ENCODE measurements at regions not wholly inside any gene's neighbourhood (a gene's known extent, or its start where the extent isn't known, plus 50 kb on each side); places are given as distances from the start of the nearest gene placed in this dataset.

DNA sequence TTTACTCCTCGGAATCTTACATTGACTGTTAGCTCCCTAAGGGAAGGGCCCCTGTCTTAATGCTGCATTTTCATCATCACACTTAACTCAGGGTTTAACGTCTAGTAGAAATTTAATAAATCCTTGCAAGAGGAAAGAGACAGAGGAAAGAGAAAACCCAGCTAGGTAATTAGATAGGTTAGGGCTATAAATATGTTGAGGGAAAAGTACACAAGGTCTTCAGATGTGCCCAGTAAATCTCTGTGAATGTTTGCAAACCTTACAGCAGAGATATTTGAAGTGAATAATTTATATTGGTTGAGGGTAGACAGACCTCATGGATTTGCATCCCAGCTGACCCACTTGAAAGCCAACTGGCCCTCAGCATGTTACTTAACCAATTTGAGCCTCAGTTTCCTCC lies 315.5 kb upstream of the NPVF start:
- H3K27ac Mint-ChIP-seq = no peak overlapping the region
- no peak for DNase-seq (ENCODE audit: low spot score in 2 of 2, unreplicated experiment in 2 of 2)
- no peaks in the 10 kb centered on the region for H3K36me3 Mint-ChIP-seq
- H3K4me3 Mint-ChIP-seq = no peak overlapping the region
- peaks cover 16% of the 10 kb centered on the region for H3K27me3 Mint-ChIP-seq (ENCODE audit: low read depth)
- TF ChIP-seq, protein P1, sequence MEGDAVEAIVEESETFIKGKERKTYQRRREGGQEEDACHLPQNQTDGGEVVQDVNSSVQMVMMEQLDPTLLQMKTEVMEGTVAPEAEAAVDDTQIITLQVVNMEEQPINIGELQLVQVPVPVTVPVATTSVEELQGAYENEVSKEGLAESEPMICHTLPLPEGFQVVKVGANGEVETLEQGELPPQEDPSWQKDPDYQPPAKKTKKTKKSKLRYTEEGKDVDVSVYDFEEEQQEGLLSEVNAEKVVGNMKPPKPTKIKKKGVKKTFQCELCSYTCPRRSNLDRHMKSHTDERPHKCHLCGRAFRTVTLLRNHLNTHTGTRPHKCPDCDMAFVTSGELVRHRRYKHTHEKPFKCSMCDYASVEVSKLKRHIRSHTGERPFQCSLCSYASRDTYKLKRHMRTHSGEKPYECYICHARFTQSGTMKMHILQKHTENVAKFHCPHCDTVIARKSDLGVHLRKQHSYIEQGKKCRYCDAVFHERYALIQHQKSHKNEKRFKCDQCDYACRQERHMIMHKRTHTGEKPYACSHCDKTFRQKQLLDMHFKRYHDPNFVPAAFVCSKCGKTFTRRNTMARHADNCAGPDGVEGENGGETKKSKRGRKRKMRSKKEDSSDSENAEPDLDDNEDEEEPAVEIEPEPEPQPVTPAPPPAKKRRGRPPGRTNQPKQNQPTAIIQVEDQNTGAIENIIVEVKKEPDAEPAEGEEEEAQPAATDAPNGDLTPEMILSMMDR (IDR thresholded peaks at IDR 0.05; ENCODE audit: unreplicated experiment) = no peak
- H3K9me3 Mint-ChIP-seq = no peaks in the 10 kb centered on the region
- peaks cover 59% of the 10 kb centered on the region for H3K4me1 Mint-ChIP-seq

DNA sequence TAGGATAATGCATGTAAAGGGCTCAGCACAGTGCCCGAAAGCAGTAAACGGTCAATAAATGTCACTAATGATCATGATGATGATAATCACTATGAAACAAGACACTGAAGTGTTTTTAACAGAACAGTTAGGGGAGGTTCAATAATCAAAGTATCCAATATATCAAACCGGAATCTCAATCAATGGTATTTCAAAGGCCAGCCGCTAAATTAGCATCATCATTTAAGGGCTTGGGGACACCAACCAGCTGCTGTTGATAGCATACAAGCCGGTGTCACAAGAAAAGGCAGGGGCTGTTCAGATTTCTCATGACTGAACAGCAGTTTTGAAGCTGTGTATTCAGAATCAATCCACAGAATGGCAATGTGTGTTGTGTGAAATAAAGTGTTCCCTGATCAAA lies 316.0 kb upstream of the NPVF start:
- TF ChIP-seq, protein P1 (IDR thresholded peaks at IDR 0.05; ENCODE audit: unreplicated experiment) = no peak
- Mint-ChIP-seq H3K27me3 (ENCODE audit: low read depth) (peaks cover 14% of the 10 kb centered on the region), H3K4me3 (no peak overlapping the region), H3K4me1 (peaks cover 63% of the 10 kb centered on the region), H3K9me3 (no peaks in the 10 kb centered on the region), H3K27ac (no peak overlapping the region), H3K36me3 (no peaks in the 10 kb centered on the region)
- no peak for DNase-seq (ENCODE audit: low spot score in 2 of 2, unreplicated experiment in 2 of 2)

DNA sequence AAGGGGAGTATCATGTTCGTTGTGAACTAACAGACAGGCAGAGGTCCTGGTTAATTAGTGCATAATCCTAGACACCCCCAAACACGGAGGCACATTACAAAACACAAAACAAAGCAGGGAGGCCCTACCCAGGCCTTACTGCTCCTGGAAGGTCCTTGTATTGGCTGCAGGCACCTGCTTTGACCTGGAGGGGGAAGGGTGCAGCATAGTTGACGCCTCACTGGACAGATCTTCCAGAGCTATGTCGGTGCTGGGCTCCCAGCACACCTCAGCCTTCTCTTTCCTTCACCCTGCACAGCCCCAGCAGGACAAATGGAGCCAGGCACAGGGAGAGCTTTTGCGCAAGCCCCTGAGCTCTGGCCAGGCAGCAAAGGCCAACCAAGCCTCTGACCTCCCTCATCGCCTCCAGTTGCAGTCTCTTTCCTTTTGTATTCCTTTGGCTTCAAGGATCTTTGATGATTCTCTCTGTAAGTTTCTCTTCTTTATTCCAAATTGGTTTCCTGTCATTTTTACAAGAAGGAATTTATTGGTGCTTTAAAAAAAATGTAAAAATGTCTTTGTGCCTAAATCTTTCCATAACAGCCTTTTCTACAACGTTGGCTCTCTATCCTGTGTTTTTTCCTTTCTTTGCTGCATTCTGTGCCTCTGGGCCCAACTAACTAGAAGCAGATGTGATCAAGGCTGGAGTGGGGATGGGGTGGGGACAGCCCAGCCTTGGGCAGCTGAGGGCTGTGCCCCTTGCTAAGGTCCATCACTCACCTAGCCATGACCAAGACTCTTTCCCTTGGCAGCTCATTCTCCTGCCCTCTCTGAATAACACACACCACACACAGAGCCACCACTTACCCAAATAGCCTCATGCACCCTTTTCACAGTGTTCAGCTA lies 317.1 kb upstream of the NPVF start:
- Mint-ChIP-seq H3K4me3 (no peak overlapping the region), H3K9me3 (no peaks in the 10 kb centered on the region), H3K27me3 (ENCODE audit: low read depth) (peaks cover 14% of the 10 kb centered on the region), H3K4me1 (peaks cover 73% of the 10 kb centered on the region), H3K27ac (no peak overlapping the region), H3K36me3 (no peaks in the 10 kb centered on the region)
- TF ChIP-seq, protein P1 (IDR thresholded peaks at IDR 0.05; ENCODE audit: unreplicated experiment) = no peak
- DNase-seq (ENCODE audit: low spot score in 2 of 2, unreplicated experiment in 2 of 2) = no peak

DNA sequence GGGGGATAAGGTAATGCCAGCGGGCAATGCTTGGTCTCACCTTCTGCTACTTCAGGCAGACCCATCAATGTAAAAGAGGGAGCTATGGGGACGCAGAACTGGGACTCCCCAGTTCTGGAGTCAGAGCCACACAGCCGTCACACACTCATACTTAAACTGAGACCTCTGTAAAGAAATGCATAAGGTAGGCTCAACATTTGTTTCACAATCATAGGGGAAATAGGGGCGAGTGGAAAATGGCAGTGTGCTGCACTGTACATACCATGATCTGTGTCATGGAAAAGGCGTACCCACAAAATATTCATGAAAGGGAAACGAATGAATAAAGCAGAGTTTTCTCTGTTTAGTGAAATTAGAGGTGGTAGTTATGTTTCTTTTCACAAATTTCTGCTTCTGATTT lies 318.0 kb upstream of the NPVF start:
- Mint-ChIP-seq H3K9me3 (no peaks in the 10 kb centered on the region), H3K36me3 (no peaks in the 10 kb centered on the region), H3K27ac (no peak overlapping the region), H3K27me3 (ENCODE audit: low read depth) (peaks cover 11% of the 10 kb centered on the region), H3K4me3 (no peak overlapping the region), H3K4me1 (peaks cover 73% of the 10 kb centered on the region)
- TF ChIP-seq, protein P1 (IDR thresholded peaks at IDR 0.05; ENCODE audit: unreplicated experiment) = no peak
- no peak for DNase-seq (ENCODE audit: low spot score in 2 of 2, unreplicated experiment in 2 of 2)

DNA sequence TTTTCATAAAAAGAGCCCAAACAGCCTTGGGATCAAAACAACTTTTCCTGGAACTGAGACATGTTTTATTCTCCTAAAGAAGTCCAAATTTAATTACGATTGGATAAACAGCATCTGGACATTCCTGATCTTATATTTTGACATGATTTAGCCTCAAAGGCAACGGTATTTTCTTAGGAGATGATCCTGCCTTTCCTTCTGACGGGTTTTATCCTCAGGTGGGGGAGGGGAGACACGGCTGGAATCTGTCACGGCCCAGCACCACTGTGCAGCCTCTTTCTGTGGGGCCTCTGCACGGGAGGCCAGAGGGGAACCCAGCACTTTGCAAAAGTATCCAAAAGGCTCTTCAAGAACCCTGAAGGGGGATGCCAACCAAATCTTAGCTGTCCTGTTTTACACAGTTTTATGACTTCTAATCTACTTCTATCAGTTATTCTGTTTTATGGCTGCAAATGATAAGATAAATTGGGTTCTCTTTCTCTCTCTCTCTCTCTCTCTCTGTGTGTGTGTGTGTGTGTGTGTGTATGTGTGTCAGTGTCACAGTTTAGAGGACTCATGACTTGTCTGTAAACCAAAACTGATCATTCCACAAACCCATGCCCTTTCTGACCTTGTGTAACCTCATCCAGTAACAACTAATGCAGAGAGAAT lies 321.1 kb upstream of the NPVF start:
- Mint-ChIP-seq H3K27me3 (ENCODE audit: low read depth) (peaks cover 13% of the 10 kb centered on the region), H3K9me3 (no peaks in the 10 kb centered on the region), H3K4me1 (peaks cover 54% of the 10 kb centered on the region), H3K4me3 (no peak overlapping the region), H3K27ac (peak overlapping the region; percentile 59), H3K36me3 (no peaks in the 10 kb centered on the region)
- TF ChIP-seq, protein P1 (IDR thresholded peaks at IDR 0.05; ENCODE audit: unreplicated experiment) = no peak
- DNase-seq (ENCODE audit: low spot score in 2 of 2, unreplicated experiment in 2 of 2) = no peak

Data from mesothelial cell of epicardium (in vitro differentiated cells).